Kidney glomerular epithelial cell (primary cell): ENCODE measurements at regions not wholly inside any gene's neighbourhood (a gene's known extent, or its start where the extent isn't known, plus 50 kb on each side); places are given as distances from the start of the nearest gene placed in this dataset.
"Not testable (repeated sequence)": the region's sequence is repeated elsewhere in the genome, so short reads cannot be mapped to it uniquely, and the experiment has no call there.

ENCODE experiments used
- DNase-seq: peaks from one replicate; lab custom pipeline; 2025; lab: John Stamatoyannopoulos, UW

- no peak for DNase-seq
Measured at GRCh38 chr15:95175914-95176658, 944.7 kb downstream of the MCTP2 start.

GRCh38 chr15:95176794-95177577 lies 945.6 kb downstream of the MCTP2 start:
- DNase-seq = no peak

- DNase-seq = no peak
Measured at GRCh38 chr15:95180530-95180929, 949.2 kb downstream of the MCTP2 start.

GRCh38 chr15:95182091-95182490 lies 950.7 kb downstream of the MCTP2 start:
- DNase-seq = no peak

- DNase-seq = no peak
Measured at GRCh38 chr15:95192923-95193322, 961.6 kb downstream of the MCTP2 start.

GRCh38 chr15:95194746-95195145 lies 963.4 kb downstream of the MCTP2 start:
- no peak for DNase-seq

GRCh38 chr15:95196176-95196915 lies 965.0 kb downstream of the MCTP2 start:
- no peak for DNase-seq

GRCh38 chr15:95202569-95203349 lies 971.4 kb downstream of the MCTP2 start:
- DNase-seq = no peak

GRCh38 chr15:95205077-95205476 lies 973.7 kb downstream of the MCTP2 start:
- no peak for DNase-seq

GRCh38 chr15:95205830-95206229 lies 974.5 kb downstream of the MCTP2 start:
- DNase-seq = not testable (repeated sequence)

GRCh38 chr15:95208071-95208470 lies 976.7 kb downstream of the MCTP2 start:
- DNase-seq = no peak

- no peak for DNase-seq
Measured at GRCh38 chr15:95208988-95209387, 977.6 kb downstream of the MCTP2 start.

- no peak for DNase-seq
Measured at GRCh38 chr15:95210436-95210981, 979.1 kb downstream of the MCTP2 start.

GRCh38 chr15:95215017-95215416 lies 983.7 kb downstream of the MCTP2 start:
- no peak for DNase-seq

- no peak for DNase-seq
Measured at GRCh38 chr15:95226835-95227234, 995.5 kb downstream of the MCTP2 start.

GRCh38 chr15:95227235-95227634 lies 995.9 kb downstream of the MCTP2 start:
- no peak for DNase-seq

GRCh38 chr15:95228856-95229555 lies 997.6 kb downstream of the MCTP2 start:
- DNase-seq = no peak

GRCh38 chr15:95235033-95235432 lies 1003.7 kb downstream of the MCTP2 start:
- DNase-seq = no peak

- DNase-seq = peak; percentile 89
Measured at GRCh38 chr15:95247071-95247984, 1016.0 kb downstream of the MCTP2 start.

- DNase-seq = no peak
Measured at GRCh38 chr15:95249524-95249923, 1018.2 kb downstream of the MCTP2 start.
